DMS53 (cell line): ENCODE measurements at regions not wholly inside any gene's neighbourhood (a gene's known extent, or its start where the extent isn't known, plus 50 kb on each side); places are given as distances from the start of the nearest gene placed in this dataset.

Experiments
- DNase-seq: peaks from one replicate; lab custom pipeline; 2025; lab: John Stamatoyannopoulos, UW

GRCh38 chr22:27474711-27475547 lies 326.6 kb downstream of the MN1 start:
- no peak for DNase-seq

- DNase-seq: no peak
Measured at GRCh38 chr22:27475548-27475897, 326.0 kb downstream of the MN1 start.

GRCh38 chr22:27476318-27476717 lies 325.2 kb downstream of the MN1 start:
- DNase-seq: no peak

- no peak for DNase-seq
Measured at GRCh38 chr22:27476729-27477128, 324.8 kb downstream of the MN1 start.

- no peak for DNase-seq
Measured at GRCh38 chr22:27477171-27477570, 324.4 kb downstream of the MN1 start.

- no peak for DNase-seq
Measured at GRCh38 chr22:27480487-27480886, 321.1 kb downstream of the MN1 start.

GRCh38 chr22:27482402-27482801 lies 319.2 kb downstream of the MN1 start:
- DNase-seq: no peak

- no peak for DNase-seq
Measured at GRCh38 chr22:27483095-27483785, 318.3 kb downstream of the MN1 start.

GRCh38 chr22:27485842-27486241 lies 315.7 kb downstream of the MN1 start:
- no peak for DNase-seq

GRCh38 chr22:27487600-27488452 lies 313.7 kb downstream of the MN1 start:
- DNase-seq: no peak

GRCh38 chr22:27488456-27489177 lies 312.9 kb downstream of the MN1 start:
- DNase-seq: no peak

GRCh38 chr22:27489178-27489675 lies 312.3 kb downstream of the MN1 start:
- DNase-seq: peak; percentile 1

- DNase-seq: no peak
Measured at GRCh38 chr22:27490080-27490479, 311.5 kb downstream of the MN1 start.

- no peak for DNase-seq
Measured at GRCh38 chr22:27491888-27492287, 309.7 kb downstream of the MN1 start.

GRCh38 chr22:27492566-27493201 lies 308.9 kb downstream of the MN1 start:
- no peak for DNase-seq

GRCh38 chr22:27493796-27494195 lies 307.8 kb downstream of the MN1 start:
- DNase-seq: no peak

GRCh38 chr22:27494785-27495184 lies 306.8 kb downstream of the MN1 start:
- no peak for DNase-seq

- no peak for DNase-seq
Measured at GRCh38 chr22:27495325-27495724, 306.2 kb downstream of the MN1 start.

GRCh38 chr22:27499121-27499520 lies 302.4 kb downstream of the MN1 start:
- no peak for DNase-seq

- no peak for DNase-seq
Measured at GRCh38 chr22:27501191-27501936, 300.2 kb downstream of the MN1 start.

GRCh38 chr22:27502327-27502726 lies 299.2 kb downstream of the MN1 start:
- no peak for DNase-seq
